ENCODE measurements at regions not wholly inside any gene's neighbourhood (a gene's known extent, or its start where the extent isn't known, plus 50 kb on each side); places are given as distances from the start of the nearest gene placed in this dataset.

DNA sequence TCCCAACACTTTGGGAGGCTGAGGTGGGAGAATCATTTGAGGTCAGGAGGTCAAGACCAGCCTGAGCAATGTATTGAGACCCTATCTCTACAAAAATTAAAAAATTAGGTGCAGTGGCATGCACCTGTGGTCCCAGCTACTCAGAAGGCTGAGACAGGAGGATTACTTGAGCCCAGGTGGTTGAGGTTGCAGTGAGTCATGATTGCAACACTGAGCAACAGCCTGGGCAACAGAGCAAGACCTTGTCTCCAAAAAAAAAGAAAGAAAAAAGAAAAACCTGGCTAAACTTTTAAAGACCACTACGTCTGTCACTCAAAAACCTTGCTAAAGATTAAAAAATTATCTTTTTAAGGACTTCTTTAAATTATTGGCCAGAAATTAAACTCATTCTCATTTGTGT lies 59.8 kb upstream of the ABCA1 start:
- TF ChIP-seq POLR2AphosphoS5 (IDR thresholded peaks at IDR 0.05; ENCODE audit: low read depth, low read length) (no peak), NRF1 (IDR thresholded peaks at IDR 0.05; ENCODE audit: low read depth, low read length) (no peak), RFX5 (IDR thresholded peaks at IDR 0.05; ENCODE audit: low read length) (no peak), JUND (IDR thresholded peaks at IDR 0.05) (no peak), GABPA (IDR thresholded peaks at IDR 0.05; ENCODE audit: low read depth) (no peak), EZH2phosphoT487 (IDR thresholded peaks at IDR 0.05; ENCODE audit: borderline replicate concordance, low read depth) (no peak), FOXM1 (IDR thresholded peaks at IDR 0.05; ENCODE audit: low read depth) (no peak), FOXJ3 (CRISPR knock-in tag; IDR thresholded peaks at IDR 0.05) (no peak)
- TF ChIP-seq, protein P1, sequence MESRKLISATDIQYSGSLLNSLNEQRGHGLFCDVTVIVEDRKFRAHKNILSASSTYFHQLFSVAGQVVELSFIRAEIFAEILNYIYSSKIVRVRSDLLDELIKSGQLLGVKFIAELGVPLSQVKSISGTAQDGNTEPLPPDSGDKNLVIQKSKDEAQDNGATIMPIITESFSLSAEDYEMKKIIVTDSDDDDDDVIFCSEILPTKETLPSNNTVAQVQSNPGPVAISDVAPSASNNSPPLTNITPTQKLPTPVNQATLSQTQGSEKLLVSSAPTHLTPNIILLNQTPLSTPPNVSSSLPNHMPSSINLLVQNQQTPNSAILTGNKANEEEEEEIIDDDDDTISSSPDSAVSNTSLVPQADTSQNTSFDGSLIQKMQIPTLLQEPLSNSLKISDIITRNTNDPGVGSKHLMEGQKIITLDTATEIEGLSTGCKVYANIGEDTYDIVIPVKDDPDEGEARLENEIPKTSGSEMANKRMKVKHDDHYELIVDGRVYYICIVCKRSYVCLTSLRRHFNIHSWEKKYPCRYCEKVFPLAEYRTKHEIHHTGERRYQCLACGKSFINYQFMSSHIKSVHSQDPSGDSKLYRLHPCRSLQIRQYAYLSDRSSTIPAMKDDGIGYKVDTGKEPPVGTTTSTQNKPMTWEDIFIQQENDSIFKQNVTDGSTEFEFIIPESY (IDR thresholded peaks at IDR 0.05; ENCODE audit: borderline replicate concordance, low read depth): no peak
- TF ChIP-seq, protein P2, sequence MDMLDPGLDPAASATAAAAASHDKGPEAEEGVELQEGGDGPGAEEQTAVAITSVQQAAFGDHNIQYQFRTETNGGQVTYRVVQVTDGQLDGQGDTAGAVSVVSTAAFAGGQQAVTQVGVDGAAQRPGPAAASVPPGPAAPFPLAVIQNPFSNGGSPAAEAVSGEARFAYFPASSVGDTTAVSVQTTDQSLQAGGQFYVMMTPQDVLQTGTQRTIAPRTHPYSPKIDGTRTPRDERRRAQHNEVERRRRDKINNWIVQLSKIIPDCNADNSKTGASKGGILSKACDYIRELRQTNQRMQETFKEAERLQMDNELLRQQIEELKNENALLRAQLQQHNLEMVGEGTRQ (IDR thresholded peaks at IDR 0.05; ENCODE audit: borderline replicate concordance, low read depth, low read length): no peak
- TF ChIP-seq, protein P3, sequence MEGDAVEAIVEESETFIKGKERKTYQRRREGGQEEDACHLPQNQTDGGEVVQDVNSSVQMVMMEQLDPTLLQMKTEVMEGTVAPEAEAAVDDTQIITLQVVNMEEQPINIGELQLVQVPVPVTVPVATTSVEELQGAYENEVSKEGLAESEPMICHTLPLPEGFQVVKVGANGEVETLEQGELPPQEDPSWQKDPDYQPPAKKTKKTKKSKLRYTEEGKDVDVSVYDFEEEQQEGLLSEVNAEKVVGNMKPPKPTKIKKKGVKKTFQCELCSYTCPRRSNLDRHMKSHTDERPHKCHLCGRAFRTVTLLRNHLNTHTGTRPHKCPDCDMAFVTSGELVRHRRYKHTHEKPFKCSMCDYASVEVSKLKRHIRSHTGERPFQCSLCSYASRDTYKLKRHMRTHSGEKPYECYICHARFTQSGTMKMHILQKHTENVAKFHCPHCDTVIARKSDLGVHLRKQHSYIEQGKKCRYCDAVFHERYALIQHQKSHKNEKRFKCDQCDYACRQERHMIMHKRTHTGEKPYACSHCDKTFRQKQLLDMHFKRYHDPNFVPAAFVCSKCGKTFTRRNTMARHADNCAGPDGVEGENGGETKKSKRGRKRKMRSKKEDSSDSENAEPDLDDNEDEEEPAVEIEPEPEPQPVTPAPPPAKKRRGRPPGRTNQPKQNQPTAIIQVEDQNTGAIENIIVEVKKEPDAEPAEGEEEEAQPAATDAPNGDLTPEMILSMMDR (IDR thresholded peaks at IDR 0.05): no peak
- TF ChIP-seq, protein P4, sequence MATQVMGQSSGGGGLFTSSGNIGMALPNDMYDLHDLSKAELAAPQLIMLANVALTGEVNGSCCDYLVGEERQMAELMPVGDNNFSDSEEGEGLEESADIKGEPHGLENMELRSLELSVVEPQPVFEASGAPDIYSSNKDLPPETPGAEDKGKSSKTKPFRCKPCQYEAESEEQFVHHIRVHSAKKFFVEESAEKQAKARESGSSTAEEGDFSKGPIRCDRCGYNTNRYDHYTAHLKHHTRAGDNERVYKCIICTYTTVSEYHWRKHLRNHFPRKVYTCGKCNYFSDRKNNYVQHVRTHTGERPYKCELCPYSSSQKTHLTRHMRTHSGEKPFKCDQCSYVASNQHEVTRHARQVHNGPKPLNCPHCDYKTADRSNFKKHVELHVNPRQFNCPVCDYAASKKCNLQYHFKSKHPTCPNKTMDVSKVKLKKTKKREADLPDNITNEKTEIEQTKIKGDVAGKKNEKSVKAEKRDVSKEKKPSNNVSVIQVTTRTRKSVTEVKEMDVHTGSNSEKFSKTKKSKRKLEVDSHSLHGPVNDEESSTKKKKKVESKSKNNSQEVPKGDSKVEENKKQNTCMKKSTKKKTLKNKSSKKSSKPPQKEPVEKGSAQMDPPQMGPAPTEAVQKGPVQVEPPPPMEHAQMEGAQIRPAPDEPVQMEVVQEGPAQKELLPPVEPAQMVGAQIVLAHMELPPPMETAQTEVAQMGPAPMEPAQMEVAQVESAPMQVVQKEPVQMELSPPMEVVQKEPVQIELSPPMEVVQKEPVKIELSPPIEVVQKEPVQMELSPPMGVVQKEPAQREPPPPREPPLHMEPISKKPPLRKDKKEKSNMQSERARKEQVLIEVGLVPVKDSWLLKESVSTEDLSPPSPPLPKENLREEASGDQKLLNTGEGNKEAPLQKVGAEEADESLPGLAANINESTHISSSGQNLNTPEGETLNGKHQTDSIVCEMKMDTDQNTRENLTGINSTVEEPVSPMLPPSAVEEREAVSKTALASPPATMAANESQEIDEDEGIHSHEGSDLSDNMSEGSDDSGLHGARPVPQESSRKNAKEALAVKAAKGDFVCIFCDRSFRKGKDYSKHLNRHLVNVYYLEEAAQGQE (IDR thresholded peaks at IDR 0.05; ENCODE audit: low read depth, low read length): no peak
